A673 (cell line): ENCODE measurements at regions not wholly inside any gene's neighbourhood (a gene's known extent, or its start where the extent isn't known, plus 50 kb on each side); places are given as distances from the start of the nearest gene placed in this dataset.

Experiments used
- BruUV-seq: library from RNA; stranded (reverse); fragments of 400-500 nt; replicated peaks from 2 replicates; lab custom pipeline; 2021; lab: Mats Ljungman, UMichigan
- CTCF ChIA-PET: fragments of 300-600 bp; sonication (Branson Sonifier 250); formaldehyde crosslinking; loops from one replicate; lab custom pipeline; 2022; ENCODE audit warnings: antibody characterized with exemption; lab: Charles Lee
- POLR2A ChIA-PET: fragments of 300-600 bp; sonication (Branson Sonifier 250); formaldehyde crosslinking; loops from one replicate; lab custom pipeline; 2022; ENCODE audit warnings: antibody characterized with exemption; ENCODE audit not compliant: low non-redundant PET; lab: Charles Lee
- DNase-seq: peaks from one replicate; pipeline ENCODE4 v3.0.0-alpha.2; 2015; ENCODE audit warnings: low spot score
- H3K27ac ChIP-seq: fragments of 200-600 bp; sonication (generic); 2 replicates; pipeline ENCODE4 v1.5.1; 2016; ENCODE audit warnings: mixed run types, low read depth, mild to moderate bottlenecking, mixed read lengths, antibody characterized with exemption, low read length; ENCODE audit not compliant: poor library complexity, severe bottlenecking
- H3K27me3 ChIP-seq: fragments of 200-600 bp; sonication (generic); replicated peaks from 2 replicates; pipeline ENCODE4 v1.6.1; 2017; ENCODE audit warnings: mixed run types, low read depth, mild to moderate bottlenecking, mixed read lengths, antibody characterized with exemption, low read length; ENCODE audit not compliant: insufficient read depth, poor library complexity
- H3K36me3 ChIP-seq: fragments of 200-600 bp; sonication (generic); 2 replicates; pipeline ENCODE4 v1.6.1; 2016; ENCODE audit warnings: mixed run types, mild to moderate bottlenecking, mixed read lengths, antibody characterized with exemption, low read length; ENCODE audit not compliant: insufficient read depth, poor library complexity, severe bottlenecking
- H3K4me1 ChIP-seq: fragments of 200-600 bp; sonication (generic); 2 replicates; pipeline ENCODE4 v1.6.1; 2017; ENCODE audit warnings: mixed run types, mild to moderate bottlenecking, mixed read lengths, antibody characterized with exemption, low read length; ENCODE audit not compliant: insufficient read depth, poor library complexity, severe bottlenecking
- H3K4me3 ChIP-seq: fragments of 200-600 bp; sonication (generic); 2 replicates; pipeline ENCODE4 v1.5.1; 2016; ENCODE audit warnings: low read depth, mixed run types, mild to moderate bottlenecking, mixed read lengths, low read length; ENCODE audit not compliant: poor library complexity, severe bottlenecking
- H3K9me3 ChIP-seq: fragments of 200-600 bp; sonication (generic); 2 replicates; pipeline ENCODE4 v1.6.1; 2016; ENCODE audit warnings: mixed run types, low read depth, mild to moderate bottlenecking, mixed read lengths, antibody characterized with exemption, low read length; ENCODE audit not compliant: poor library complexity, severe bottlenecking
- EZH2 ChIP-seq: fragments of 200-600 bp; sonication (generic); IDR thresholded peaks from 2 replicates; pipeline ENCODE4 v1.6.1; 2017; ENCODE audit warnings: borderline replicate concordance, low read depth, mild to moderate bottlenecking, mixed read lengths, antibody characterized with exemption, low read length; ENCODE audit not compliant: poor library complexity, severe bottlenecking
- intact Hi-C: fragments of 100-400 bp; cut with micrococcal nuclease; formaldehyde crosslinking; loops from one replicate; pipeline ENCODE4 v1.10.0; 2022; ENCODE audit not compliant: unreplicated experiment
- TF ChIP-seq, protein P1 (sequence below): fragments of 300-800, 200-600 bp; sonication (generic); conservative IDR thresholded peaks from 2 replicates; pipeline ENCODE4 v1.5.1; 2017; ENCODE audit warnings: low read depth, mild to moderate bottlenecking, antibody characterized with exemption, low read length, moderate library complexity, mixed read lengths

DNA sequence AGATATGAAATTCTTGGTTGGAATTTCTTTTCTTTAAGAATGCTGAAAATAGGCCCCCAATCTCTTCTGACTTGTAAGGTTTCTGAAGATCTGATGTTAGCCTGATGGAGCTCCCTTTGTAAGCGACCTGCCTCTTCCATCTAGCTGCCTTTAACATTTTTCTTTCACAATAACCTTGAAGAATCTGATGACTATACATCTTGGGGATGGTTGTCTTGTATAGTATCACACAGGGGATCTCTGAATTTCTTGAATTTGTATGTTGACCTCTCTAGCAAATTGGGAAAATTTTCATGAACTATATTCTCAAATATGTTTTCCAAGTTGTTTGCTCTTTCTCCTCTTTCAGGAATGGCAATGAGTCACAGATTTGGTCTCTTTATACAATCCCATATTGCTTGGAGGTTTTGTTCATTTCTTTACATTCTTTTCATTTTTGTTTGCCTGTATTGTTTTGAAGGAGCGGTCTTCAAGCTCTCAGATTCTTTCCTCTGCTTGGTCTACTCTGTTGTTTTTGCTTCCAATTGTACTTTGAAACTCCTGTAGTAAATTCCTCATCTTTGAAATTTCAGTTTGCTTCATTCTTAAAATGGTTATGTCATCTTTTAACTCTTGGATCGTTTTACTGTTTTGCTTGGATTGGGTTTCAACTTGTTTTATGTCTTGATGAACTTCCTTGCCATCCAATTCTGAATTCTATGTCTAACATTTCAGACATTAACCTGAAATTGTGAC is 245.2 kb upstream of the TARS1 start:
- intact Hi-C loops, result no loop called here
- Histone ChIP-seq H3K27me3 (no peaks in the 10 kb centered on the region), H3K36me3 (no peaks in the 10 kb centered on the region), H3K27ac (no peak overlapping the region), H3K4me3 (no peak overlapping the region), H3K4me1 (no peaks in the 10 kb centered on the region), H3K9me3 (no peaks in the 10 kb centered on the region)
- DNase-seq, result no peak
- BruUV-seq, result no TSS peak
- CTCF ChIA-PET, result no interaction called here
- TF ChIP-seq EZH2, result no peak
- TF ChIP-seq, protein P1, sequence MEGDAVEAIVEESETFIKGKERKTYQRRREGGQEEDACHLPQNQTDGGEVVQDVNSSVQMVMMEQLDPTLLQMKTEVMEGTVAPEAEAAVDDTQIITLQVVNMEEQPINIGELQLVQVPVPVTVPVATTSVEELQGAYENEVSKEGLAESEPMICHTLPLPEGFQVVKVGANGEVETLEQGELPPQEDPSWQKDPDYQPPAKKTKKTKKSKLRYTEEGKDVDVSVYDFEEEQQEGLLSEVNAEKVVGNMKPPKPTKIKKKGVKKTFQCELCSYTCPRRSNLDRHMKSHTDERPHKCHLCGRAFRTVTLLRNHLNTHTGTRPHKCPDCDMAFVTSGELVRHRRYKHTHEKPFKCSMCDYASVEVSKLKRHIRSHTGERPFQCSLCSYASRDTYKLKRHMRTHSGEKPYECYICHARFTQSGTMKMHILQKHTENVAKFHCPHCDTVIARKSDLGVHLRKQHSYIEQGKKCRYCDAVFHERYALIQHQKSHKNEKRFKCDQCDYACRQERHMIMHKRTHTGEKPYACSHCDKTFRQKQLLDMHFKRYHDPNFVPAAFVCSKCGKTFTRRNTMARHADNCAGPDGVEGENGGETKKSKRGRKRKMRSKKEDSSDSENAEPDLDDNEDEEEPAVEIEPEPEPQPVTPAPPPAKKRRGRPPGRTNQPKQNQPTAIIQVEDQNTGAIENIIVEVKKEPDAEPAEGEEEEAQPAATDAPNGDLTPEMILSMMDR, result no peak
- POLR2A ChIA-PET, result no interaction called here

DNA sequence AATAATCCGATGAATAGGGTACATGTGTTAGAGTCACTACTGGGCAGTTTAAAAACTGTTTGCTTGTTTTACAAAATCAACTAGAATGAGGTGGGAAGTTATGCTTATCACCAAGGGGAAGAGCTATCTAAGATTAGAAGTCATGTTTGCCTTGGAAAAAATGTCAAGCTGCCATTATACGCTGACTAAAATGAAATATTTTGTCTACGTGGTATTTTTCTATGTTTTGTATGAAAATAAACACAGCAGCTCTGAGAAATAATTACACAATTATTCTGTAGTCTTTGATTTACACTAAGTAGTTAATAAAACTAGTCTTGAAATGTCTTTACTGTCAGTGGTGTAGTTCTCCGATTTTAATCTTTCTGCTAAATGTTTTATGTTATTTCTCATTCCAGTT is 241.9 kb upstream of the TARS1 start:
- ChIA-PET CTCF (no interaction called here), POLR2A (no interaction called here)
- TF ChIP-seq EZH2, result no peak
- TF ChIP-seq, protein P1, result no peak
- no TSS peak for BruUV-seq
- Histone ChIP-seq H3K9me3 (no peaks in the 10 kb centered on the region), H3K27me3 (no peaks in the 10 kb centered on the region), H3K27ac (no peak overlapping the region), H3K4me1 (no peaks in the 10 kb centered on the region), H3K4me3 (no peak overlapping the region), H3K36me3 (no peaks in the 10 kb centered on the region)
- DNase-seq, result no peak
- intact Hi-C loops, result no loop called here

DNA sequence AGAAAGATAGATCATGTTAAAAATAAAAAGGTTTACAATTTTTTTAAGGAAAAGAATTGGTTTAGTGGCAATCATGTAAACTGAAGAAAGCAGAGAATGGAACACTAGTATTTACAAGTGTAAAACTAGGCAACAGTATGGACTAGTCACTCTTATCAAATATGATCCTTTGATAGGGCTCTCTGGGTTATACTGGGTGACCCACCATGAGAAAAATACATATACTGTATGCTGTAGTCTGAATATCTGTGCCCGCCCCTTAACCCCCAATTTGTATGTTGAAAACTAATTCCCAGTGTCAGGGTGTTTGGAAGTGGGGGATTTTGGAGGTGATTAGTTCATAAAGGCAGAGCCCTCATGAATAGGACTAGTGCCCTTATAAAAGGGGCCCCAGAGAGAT is 236.8 kb upstream of the TARS1 start:
- intact Hi-C loops, result no loop called here
- no peaks in the 10 kb centered on the region for H3K4me1 ChIP-seq
- H3K27ac ChIP-seq, result no peak overlapping the region
- H3K9me3 ChIP-seq, result no peaks in the 10 kb centered on the region
- H3K36me3 ChIP-seq, result no peaks in the 10 kb centered on the region
- POLR2A ChIA-PET, result no interaction called here
- no peak for DNase-seq
- no peak overlapping the region for H3K4me3 ChIP-seq
- no TSS peak for BruUV-seq
- CTCF ChIA-PET, result no interaction called here
- H3K27me3 ChIP-seq, result no peaks in the 10 kb centered on the region
- TF ChIP-seq, protein P1, result no peak
- TF ChIP-seq EZH2, result no peak
